SK-N-SH treated with all-trans-retinoic acid at 6 μM for 48 hours (cell line): ENCODE measurements at regions not wholly inside any gene's neighbourhood (a gene's known extent, or its start where the extent isn't known, plus 50 kb on each side); places are given as distances from the start of the nearest gene placed in this dataset.

Experiments used
- ATAC-seq: fragments of 200-7000 bp; cut with Tn5 transposase; 3 replicates; pipeline ENCODE4 v1.9.1; 2020; ENCODE audit warnings: mild to moderate bottlenecking, moderate library complexity
- ARNTL ChIP-seq: fragments of 450-650 bp; formaldehyde crosslinking; IDR thresholded peaks from 2 replicates; pipeline ENCODE4 v1.5.0; 2020; ENCODE audit warnings: low read depth, mild to moderate bottlenecking, moderate library complexity, borderline replicate concordance
- BACH2 ChIP-seq: fragments of 250-450 bp; sonication (Bioruptor Pico); IDR thresholded peaks from 2 replicates; pipeline ENCODE4 v1.9.0; 2021; ENCODE audit warnings: mild to moderate bottlenecking, borderline replicate concordance
- CSDC2 ChIP-seq: fragments of 250-450 bp; sonication (Bioruptor Pico); IDR thresholded peaks from 2 replicates; pipeline ENCODE4 v1.5.0; 2020; ENCODE audit warnings: mild to moderate bottlenecking, moderate library complexity
- ESRRG ChIP-seq: fragments of 250-450 bp; sonication (Bioruptor Pico); IDR thresholded peaks from 2 replicates; pipeline ENCODE4 v1.6.1; 2021; ENCODE audit warnings: mild to moderate bottlenecking
- GLIS3 ChIP-seq: fragments of 250-450 bp; sonication (Bioruptor Pico); IDR thresholded peaks from 2 replicates; pipeline ENCODE4 v1.5.0; 2020; ENCODE audit warnings: mild to moderate bottlenecking, moderate library complexity
- ISL1 ChIP-seq: fragments of 250-450 bp; sonication (Bioruptor Pico); IDR thresholded peaks from 2 replicates; pipeline ENCODE4 v2.1.2; 2022; ENCODE audit warnings: mild to moderate bottlenecking, moderate library complexity
- OSR1 ChIP-seq: fragments of 250-450 bp; sonication (Bioruptor Pico); IDR thresholded peaks from 2 replicates; pipeline ENCODE4 v1.8.0; 2022; ENCODE audit warnings: moderate library complexity, mild to moderate bottlenecking, inconsistent platforms
- PPARA ChIP-seq: fragments of 250-450 bp; sonication (Bioruptor Pico); IDR thresholded peaks from 2 replicates; pipeline ENCODE4 v1.5.0; 2020; ENCODE audit warnings: mild to moderate bottlenecking, borderline replicate concordance
- RARB ChIP-seq: fragments of 250-450 bp; sonication (Bioruptor Pico); IDR thresholded peaks from 2 replicates; pipeline ENCODE4 v1.8.0; 2021; ENCODE audit warnings: mild to moderate bottlenecking, moderate library complexity
- SNAI2 ChIP-seq: fragments of 250-450 bp; sonication (Bioruptor Pico); IDR thresholded peaks from 2 replicates; pipeline ENCODE4 v1.5.0; 2020; ENCODE audit warnings: mild to moderate bottlenecking, moderate library complexity
- TCF4 ChIP-seq: fragments of 250-450 bp; sonication (Bioruptor Pico); IDR thresholded peaks from 2 replicates; pipeline ENCODE4 v1.8.0; 2021; ENCODE audit warnings: mild to moderate bottlenecking, moderate library complexity, borderline replicate concordance
- TOX ChIP-seq: fragments of 250-450 bp; sonication (Bioruptor Pico); IDR thresholded peaks from 2 replicates; pipeline ENCODE4 v1.8.0; 2021; ENCODE audit warnings: mild to moderate bottlenecking, moderate library complexity, borderline replicate concordance
- ZC3H10 ChIP-seq: fragments of 250-450 bp; sonication (Bioruptor Pico); IDR thresholded peaks from 2 replicates; pipeline ENCODE4 v1.5.1; 2021; ENCODE audit warnings: mild to moderate bottlenecking, moderate library complexity
- ZFP3 ChIP-seq: fragments of 250-450 bp; sonication (Bioruptor Pico); IDR thresholded peaks from 2 replicates; pipeline ENCODE4 v1.5.0; 2020; ENCODE audit warnings: mild to moderate bottlenecking, moderate library complexity
- ZFP30 ChIP-seq: fragments of 450-650 bp; formaldehyde crosslinking; IDR thresholded peaks from 2 replicates; pipeline ENCODE4 v1.5.0; 2022; ENCODE audit warnings: mild to moderate bottlenecking, moderate library complexity
- ZNF565 ChIP-seq: fragments of 450-650 bp; formaldehyde crosslinking; conservative IDR thresholded peaks from 2 replicates; pipeline ENCODE4 v1.5.0; 2020; ENCODE audit warnings: low read depth, mild to moderate bottlenecking, moderate library complexity
- ZNF70 ChIP-seq: fragments of 450-650 bp; formaldehyde crosslinking; IDR thresholded peaks from 2 replicates; pipeline ENCODE4 v1.5.0; 2020; ENCODE audit warnings: mild to moderate bottlenecking, moderate library complexity
- TF ChIP-seq, protein P1 (sequence below): fragments of 250-450 bp; sonication (Bioruptor Pico); IDR thresholded peaks from 2 replicates; pipeline ENCODE4 v1.5.1; 2020; ENCODE audit warnings: low read depth, mild to moderate bottlenecking, moderate library complexity
- TF ChIP-seq, protein P2 (sequence below): fragments of 250-450 bp; sonication (Bioruptor Pico); IDR thresholded peaks from 2 replicates; pipeline ENCODE4 v1.8.0; 2021; ENCODE audit warnings: low read depth, mild to moderate bottlenecking, moderate library complexity, borderline replicate concordance
- TF ChIP-seq, protein P3 (sequence below): fragments of 250-450 bp; sonication (Bioruptor Pico); IDR thresholded peaks from 2 replicates; pipeline ENCODE4 v1.5.1; 2021; ENCODE audit warnings: mild to moderate bottlenecking, moderate library complexity

DNA sequence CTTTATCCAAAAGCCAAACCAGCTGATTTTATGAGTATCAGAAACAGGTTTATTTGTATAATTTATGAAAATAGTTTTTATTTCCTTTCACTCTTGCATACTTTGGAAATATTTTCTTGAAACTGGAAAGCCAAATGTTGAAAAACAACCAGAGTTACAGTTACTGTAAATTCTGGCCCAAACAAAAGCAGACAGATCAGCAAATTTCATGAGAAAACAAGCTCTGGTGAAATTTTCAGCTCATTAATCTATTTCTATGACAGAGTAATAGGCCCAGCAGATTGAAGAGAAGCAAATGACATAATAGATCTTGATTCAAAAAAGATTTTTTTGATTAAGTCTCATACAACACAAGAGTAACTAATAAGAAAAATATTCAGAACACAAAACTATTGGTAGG lies 182.7 kb downstream of the ENC1 start (continued):
- TF ChIP-seq, protein P1, sequence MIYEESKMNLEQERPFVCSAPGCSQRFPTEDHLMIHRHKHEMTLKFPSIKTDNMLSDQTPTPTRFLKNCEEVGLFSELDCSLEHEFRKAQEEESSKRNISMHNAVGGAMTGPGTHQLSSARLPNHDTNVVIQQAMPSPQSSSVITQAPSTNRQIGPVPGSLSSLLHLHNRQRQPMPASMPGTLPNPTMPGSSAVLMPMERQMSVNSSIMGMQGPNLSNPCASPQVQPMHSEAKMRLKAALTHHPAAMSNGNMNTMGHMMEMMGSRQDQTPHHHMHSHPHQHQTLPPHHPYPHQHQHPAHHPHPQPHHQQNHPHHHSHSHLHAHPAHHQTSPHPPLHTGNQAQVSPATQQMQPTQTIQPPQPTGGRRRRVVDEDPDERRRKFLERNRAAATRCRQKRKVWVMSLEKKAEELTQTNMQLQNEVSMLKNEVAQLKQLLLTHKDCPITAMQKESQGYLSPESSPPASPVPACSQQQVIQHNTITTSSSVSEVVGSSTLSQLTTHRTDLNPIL (CRISPR knock-in tag) = no peak
- TF ChIP-seq, all 23 proteins: peak for 0

DNA sequence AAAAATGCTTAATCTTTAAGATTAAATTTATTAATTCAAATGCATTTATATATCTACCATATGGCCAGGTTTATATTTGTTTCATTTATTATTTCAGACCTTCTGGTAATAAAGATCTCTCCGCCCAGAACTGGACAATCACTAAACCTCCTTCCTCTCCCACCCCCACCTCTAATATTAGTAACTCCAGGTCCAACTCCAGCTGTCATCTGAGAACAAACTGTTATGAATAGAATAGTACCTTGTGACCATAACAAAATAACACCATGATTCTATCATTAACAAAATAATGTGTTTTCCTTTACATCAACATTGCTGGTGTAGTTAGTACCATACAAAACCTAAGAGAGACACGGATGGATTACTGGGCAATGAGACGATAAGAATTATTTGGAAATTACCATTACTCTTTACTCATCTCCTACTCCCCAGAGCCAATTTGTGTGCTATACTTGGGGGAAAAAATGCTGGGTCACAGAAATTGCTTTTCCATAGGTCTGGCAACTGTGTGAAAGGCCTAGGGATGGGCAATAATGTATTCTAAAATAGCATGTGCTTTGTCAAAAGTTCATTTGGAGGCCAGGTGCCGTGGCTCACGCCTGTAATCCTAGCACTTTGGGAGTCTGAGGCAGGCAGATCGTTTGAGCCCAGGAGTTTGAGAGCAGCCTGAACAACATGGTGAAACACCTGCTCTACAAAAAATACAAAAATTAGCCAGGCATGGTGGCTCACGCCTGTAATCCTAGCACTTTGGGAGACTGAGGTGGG lies 186.1 kb downstream of the ENC1 start:
- ATAC-seq = no peak
- TF ChIP-seq, protein P2, sequence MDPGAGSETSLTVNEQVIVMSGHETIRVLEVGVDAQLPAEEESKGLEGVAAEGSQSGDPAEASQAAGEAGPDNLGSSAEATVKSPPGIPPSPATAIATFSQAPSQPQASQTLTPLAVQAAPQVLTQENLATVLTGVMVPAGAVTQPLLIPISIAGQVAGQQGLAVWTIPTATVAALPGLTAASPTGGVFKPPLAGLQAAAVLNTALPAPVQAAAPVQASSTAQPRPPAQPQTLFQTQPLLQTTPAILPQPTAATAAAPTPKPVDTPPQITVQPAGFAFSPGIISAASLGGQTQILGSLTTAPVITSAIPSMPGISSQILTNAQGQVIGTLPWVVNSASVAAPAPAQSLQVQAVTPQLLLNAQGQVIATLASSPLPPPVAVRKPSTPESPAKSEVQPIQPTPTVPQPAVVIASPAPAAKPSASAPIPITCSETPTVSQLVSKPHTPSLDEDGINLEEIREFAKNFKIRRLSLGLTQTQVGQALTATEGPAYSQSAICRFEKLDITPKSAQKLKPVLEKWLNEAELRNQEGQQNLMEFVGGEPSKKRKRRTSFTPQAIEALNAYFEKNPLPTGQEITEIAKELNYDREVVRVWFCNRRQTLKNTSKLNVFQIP = no peak
- no peak for TF ChIP-seq TCF4 (CRISPR knock-in tag)
- TF ChIP-seq SNAI2 (CRISPR knock-in tag) = no peak
- TF ChIP-seq ZNF565 (CRISPR knock-in tag) = no peak
- no peak for TF ChIP-seq CSDC2
- TF ChIP-seq RARB (CRISPR knock-in tag) = no peak
- TF ChIP-seq ZFP3 = no peak
- no peak for TF ChIP-seq BACH2 (CRISPR knock-in tag)
- TF ChIP-seq TOX (CRISPR knock-in tag) = no peak
- TF ChIP-seq ESRRG (CRISPR knock-in tag) = no peak
- TF ChIP-seq, all 23 proteins: peak for 0

DNA sequence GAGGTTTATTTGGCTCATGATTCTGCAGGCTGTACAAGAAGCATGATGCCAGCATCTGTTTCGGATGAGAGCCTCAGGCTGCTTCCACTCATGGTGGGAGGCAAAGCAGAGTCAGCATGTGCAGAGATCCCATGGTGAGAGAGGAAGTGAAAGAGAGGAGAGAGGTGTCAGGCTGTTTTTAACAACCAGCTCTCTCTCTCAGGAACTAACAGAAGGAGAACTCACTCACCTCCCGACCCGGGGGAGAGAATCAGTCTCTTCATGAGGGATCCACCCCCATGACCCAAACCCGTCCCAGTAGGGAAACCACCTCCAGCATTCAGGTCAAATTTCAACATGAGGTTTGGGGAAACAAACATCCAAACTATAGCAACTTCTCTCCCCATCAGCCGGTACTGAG lies 187.7 kb downstream of the ENC1 start:
- TF ChIP-seq ZC3H10 = no peak
- ATAC-seq = no peak

DNA sequence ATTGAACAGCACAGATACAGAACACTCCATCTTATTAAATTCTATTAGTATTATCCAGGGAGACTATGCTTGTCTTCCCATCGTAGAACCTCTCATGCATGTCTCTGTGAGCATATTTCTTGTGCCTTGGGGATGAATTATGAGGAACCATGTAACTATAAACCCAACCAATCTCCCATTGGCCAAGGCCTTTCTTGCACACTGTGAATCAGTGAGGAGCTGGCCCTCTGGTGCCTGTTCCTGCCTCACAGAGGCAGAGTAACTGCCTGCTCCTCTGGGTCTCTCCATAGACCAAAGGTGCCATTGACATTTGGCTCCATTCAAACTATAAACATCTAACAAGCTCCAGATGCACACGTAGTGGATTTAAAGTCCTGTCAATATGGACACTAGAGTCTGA lies 190.4 kb downstream of the ENC1 start:
- TF ChIP-seq PPARA (CRISPR knock-in tag) (no peak), ZFP30 (CRISPR knock-in tag) (no peak), CSDC2 (no peak), BACH2 (CRISPR knock-in tag) (no peak), SNAI2 (CRISPR knock-in tag) (no peak), RARB (CRISPR knock-in tag) (no peak), ISL1 (CRISPR knock-in tag) (no peak), ZNF565 (CRISPR knock-in tag) (no peak), ZNF70 (no peak), ARNTL (CRISPR knock-in tag) (no peak), GLIS3 (no peak), ZC3H10 (no peak), ZFP3 (no peak), TCF4 (CRISPR knock-in tag) (no peak), OSR1 (no peak)
- TF ChIP-seq, protein P1 (CRISPR knock-in tag) = no peak
- TF ChIP-seq, protein P3, sequence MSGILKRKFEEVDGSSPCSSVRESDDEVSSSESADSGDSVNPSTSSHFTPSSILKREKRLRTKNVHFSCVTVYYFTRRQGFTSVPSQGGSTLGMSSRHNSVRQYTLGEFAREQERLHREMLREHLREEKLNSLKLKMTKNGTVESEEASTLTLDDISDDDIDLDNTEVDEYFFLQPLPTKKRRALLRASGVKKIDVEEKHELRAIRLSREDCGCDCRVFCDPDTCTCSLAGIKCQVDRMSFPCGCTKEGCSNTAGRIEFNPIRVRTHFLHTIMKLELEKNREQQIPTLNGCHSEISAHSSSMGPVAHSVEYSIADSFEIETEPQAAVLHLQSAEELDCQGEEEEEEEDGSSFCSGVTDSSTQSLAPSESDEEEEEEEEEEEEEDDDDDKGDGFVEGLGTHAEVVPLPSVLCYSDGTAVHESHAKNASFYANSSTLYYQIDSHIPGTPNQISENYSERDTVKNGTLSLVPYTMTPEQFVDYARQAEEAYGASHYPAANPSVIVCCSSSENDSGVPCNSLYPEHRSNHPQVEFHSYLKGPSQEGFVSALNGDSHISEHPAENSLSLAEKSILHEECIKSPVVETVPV (CRISPR knock-in tag) = no peak
- no peak for ATAC-seq

DNA sequence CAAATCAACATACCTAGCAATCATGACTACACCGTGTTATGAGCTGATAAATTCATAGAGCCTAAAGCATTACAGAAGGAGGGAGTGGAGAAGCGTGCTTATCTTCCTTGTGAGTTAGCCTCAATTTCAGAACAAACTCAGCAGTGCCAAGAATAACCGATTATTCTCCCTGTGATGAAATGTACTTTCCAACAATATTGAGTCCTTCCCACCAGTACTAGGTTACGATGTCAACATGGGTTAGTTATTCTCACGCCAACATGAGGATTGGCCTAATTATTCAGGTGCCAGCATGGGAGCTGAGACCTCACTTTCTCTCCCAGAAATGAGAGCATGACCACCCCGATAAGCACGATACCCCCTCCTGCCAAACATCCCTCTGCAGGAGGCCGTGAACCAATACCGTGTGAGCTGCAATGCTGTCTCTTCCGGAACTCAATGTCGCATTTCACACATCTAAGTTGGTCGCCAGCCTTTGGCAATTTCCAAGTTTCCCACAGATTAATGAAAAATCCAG lies 193.7 kb downstream of the ENC1 start:
- no peak for TF ChIP-seq ZNF565 (CRISPR knock-in tag)
- TF ChIP-seq, protein P1 (CRISPR knock-in tag) = no peak
- no peak for TF ChIP-seq BACH2 (CRISPR knock-in tag)
- TF ChIP-seq CSDC2 = no peak
- no peak for TF ChIP-seq TCF4 (CRISPR knock-in tag)
- no peak for TF ChIP-seq RARB (CRISPR knock-in tag)
- TF ChIP-seq, protein P3 (CRISPR knock-in tag) = no peak
- TF ChIP-seq ZFP30 (CRISPR knock-in tag) = no peak
- no peak for TF ChIP-seq ARNTL (CRISPR knock-in tag)
- TF ChIP-seq ZFP3 = no peak
- no peak for TF ChIP-seq PPARA (CRISPR knock-in tag)
- ATAC-seq = no peak
